DND-41 (cell line): ENCODE measurements at regions not wholly inside any gene's neighbourhood (a gene's known extent, or its start where the extent isn't known, plus 50 kb on each side); places are given as distances from the start of the nearest gene placed in this dataset.

Experiments used
- CTCF ChIP-seq: IDR thresholded peaks from 2 replicates; pipeline ENCODE4 v1.5.1; 2012; ENCODE audit warnings: borderline replicate concordance, low read length, moderate library complexity, mild to moderate bottlenecking; ENCODE audit not compliant: poor library complexity, severe bottlenecking; ENCODE audit errors: extremely low read depth
- EZH2 ChIP-seq: IDR thresholded peaks from 3 replicates; pipeline ENCODE4 v1.6.1; 2012; ENCODE audit warnings: borderline replicate concordance, low read depth, mild to moderate bottlenecking, moderate library complexity, low read length, inconsistent platforms; ENCODE audit not compliant: severe bottlenecking

- TF ChIP-seq CTCF (no peak), EZH2 (no peak)
Observed at GRCh38 chr7:116449441-116449840, 50.1 kb upstream of the CAV2 start.
